ENCODE measurements at regions not wholly inside any gene's neighbourhood (a gene's known extent, or its start where the extent isn't known, plus 50 kb on each side); places are given as distances from the start of the nearest gene placed in this dataset.

GRCh38 chr2:128617661-128618060 is 299.0 kb upstream of the HS6ST1 start:
- no peak for TF ChIP-seq CTCF (IDR thresholded peaks at IDR 0.05; ENCODE audit: low read length)
- TF ChIP-seq EZH2 (optimal IDR thresholded peaks at IDR 0.05; ENCODE audit: low read depth, low read length): no peak
- no peak for TF ChIP-seq EZH2phosphoT487 (IDR thresholded peaks at IDR 0.05; ENCODE audit: low read length)
